HG03095 (cell line): ENCODE measurements at regions not wholly inside any gene's neighbourhood (a gene's known extent, or its start where the extent isn't known, plus 50 kb on each side); places are given as distances from the start of the nearest gene placed in this dataset.
"Not testable (repeated sequence)": the region's sequence is repeated elsewhere in the genome, so short reads cannot be mapped to it uniquely, and the experiment has no call there.

Experiments
- ATAC-seq: cut with Tn5 transposase; IDR thresholded peaks from one replicate; pipeline ENCODE4 v1.9.1; 2021; ENCODE audit warnings: moderate library complexity; ENCODE audit not compliant: unreplicated experiment

DNA sequence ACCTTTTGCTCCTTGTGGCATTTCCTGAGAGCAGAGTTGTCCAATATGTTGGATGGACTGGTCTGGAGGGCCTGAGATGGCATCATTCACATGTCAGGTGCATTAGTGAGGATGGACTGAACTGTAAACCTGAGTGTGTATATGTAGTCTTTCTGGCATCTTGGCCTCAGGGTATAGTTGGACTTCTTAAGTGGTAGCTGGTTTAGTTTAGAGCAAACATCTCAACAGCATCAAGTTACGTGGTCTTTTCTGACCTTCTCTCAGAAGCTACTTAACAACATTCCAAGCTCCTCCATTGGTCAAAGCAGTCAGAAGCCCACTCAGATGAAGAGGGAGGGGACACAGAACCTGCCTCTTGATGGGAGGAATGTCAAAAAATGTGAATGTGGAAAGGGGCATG lies 829.9 kb downstream of the METTL15 start:
- ATAC-seq = no peak

DNA sequence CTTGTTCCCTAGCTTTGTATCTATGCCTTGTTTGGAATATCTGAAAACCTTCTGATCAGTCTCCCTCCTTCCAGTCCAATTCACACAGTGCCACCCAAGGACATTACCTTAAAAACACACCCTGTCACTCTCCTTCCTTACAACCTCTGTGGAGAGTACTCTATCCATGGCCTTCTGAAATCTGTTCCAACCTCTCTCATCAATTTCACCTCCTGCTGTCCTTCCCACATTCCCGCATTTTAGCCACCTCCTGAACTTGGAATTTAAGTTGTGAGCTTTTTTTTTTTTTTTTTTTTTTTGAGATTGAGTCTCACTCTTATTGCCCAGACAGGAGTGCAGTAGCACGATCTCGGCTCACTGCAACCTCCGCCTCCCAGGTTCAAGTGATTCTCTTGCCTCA lies 824.8 kb downstream of the METTL15 start:
- ATAC-seq = no peak

DNA sequence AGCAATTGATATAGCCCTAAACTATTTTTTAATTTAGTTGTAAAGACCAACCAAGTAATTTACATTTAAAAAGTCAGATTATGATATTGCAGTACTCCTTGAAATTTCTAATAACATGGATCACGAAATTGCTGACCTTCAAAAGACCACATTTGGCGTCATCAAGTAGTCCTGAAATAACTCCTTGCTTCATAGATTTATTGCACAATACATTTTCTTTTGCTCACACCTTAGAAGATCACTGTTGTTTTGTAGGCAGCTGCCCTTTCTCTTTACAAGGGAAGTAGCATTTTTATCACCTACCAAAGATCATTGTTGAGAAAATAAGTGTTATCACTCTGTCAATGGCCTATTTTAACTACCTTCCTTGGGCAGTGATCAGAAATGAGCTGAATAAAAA lies 815.8 kb downstream of the METTL15 start:
- ATAC-seq = no peak

DNA sequence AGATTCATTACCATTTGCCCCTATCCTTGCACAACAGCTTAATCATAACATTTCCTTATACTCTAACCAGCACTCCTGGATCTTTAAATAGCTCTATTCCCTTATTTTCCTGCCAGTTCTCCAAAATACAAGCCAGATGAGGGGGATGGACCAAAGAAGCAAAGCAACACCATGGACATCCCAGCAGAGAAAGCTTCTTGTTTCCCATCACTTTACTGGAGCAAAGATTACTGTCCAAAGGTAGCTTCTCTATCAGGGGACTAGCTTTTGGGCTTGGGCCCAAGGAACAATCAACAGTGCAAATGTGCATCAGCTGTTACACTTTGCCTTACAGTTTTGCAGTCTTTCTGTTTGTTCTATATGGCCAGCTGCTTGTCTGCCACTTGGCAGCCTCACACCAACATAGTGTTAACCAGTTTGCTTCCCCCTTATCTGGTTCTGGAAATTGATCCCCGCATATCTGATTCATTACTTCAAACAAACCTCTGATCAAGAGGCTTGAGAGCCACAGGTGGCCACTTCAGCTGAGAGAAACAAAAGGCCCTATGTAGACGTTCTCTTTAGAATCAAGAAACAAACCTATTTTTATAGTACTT lies 814.3 kb downstream of the METTL15 start:
- ATAC-seq = no peak

- no peak for ATAC-seq
These were observed 811.0 kb downstream of the METTL15 start for GRCh38 chr11:28919194-28919593.

DNA sequence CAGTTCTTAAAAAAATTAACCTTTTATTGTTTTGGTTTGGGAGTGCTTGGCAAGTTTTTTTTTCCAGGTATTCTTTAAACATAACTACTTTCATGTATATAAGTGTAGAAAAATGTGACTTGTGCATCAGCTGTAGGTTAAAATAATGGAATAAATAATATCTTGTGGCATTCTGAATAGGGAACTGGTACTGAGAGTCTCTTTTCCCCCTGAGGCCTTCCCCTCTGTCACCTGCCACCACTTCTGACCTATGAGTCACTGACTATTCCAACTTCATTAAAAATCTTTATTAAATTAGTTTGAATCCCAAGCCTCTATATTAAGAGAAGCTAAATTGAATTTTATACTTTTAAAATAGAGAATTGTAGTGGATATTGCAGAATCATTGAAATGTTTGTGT lies 805.7 kb downstream of the METTL15 start:
- no peak for ATAC-seq

- ATAC-seq = no peak
These were observed 803.6 kb downstream of the METTL15 start for GRCh38 chr11:28911829-28912228.

DNA sequence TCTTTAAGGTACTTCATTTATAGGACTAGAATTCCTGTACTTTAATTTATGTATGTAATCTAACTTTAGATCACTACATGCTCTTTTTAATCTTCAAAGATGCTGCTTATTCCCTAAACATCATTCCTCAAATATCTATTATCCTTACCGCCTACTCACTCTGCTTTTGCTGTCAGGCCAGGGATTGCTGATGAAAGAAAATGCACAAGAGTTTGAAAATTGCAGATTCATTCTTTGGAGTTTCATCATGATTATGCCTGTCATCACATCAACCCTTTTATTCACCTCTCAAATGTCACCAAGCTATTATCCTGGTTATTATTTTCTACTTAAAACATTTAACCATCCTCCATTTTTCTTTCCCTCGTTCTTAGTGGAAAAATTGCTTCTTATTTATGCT lies 802.7 kb downstream of the METTL15 start:
- ATAC-seq = no peak

GRCh38 chr11:28903716-28904115 lies 795.5 kb downstream of the METTL15 start:
- ATAC-seq = no peak

- ATAC-seq = no peak
These were observed 792.2 kb downstream of the METTL15 start for GRCh38 chr11:28900427-28900826.

GRCh38 chr11:28899706-28900105 lies 791.5 kb downstream of the METTL15 start:
- no peak for ATAC-seq

GRCh38 chr11:28890601-28891040 lies 782.4 kb downstream of the METTL15 start:
- not testable (repeated sequence) for ATAC-seq

DNA sequence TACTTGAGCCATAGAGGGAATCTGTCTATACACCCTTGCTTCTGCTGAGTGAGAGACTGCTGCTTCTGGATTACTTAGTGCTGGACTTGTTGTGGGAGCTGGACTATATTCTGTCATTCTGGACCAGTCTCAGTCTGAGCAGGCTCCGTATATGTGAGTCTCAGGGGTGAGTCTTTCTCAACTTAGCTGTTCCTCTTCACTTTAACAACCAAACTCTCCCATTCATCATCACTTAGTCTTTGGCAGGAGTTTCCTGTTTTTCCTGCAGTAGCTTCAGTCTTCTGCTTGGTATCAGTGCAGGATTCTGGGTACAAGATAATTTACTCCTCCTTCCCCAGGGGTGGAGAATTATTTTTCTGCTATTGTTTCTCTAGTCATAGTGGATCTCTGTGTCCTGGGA lies 779.5 kb downstream of the METTL15 start:
- no peak for ATAC-seq

- no peak for ATAC-seq
These were observed 771.7 kb downstream of the METTL15 start for GRCh38 chr11:28879869-28880268.

DNA sequence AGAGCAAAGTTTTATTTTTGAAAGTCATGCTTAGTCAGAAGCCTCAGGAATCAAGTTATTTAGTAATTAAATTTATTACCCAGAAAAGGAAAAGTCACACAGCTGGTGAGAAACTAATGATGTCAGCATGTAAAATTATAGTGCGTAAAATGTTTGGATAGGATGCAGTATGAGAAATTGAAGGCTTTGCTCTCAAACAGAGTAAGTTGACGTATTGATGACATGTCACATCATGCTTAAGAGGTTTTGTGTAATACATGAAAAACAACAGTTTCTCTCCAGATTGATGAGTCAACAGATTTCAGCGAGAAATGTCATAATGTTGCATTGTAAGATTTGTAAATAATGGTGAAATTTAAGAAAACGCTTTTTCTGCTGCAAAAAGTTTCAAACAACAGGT lies 769.8 kb downstream of the METTL15 start:
- no peak for ATAC-seq

DNA sequence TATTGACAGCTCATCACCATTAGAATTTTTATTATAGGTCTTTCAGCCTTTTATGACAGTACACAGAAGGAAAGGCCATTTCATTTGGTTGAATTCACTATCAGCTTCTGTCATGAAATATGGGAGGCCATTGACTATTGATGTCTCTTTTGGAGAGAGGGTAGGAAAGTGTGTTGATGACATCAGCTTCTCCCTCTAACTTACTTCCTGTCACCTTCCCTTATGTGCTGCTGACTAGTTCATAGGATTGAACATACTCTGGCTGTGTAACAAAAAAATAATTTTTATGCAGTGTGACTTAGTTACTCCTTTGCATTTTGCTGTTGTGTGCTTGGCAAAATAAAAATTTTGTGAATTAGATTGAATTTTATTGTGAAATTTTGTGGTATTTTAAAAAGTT lies 769.2 kb downstream of the METTL15 start:
- ATAC-seq = no peak

GRCh38 chr11:28874706-28875105 lies 766.5 kb downstream of the METTL15 start:
- no peak for ATAC-seq

- no peak for ATAC-seq
These were observed 762.9 kb downstream of the METTL15 start for GRCh38 chr11:28871090-28871489.

DNA sequence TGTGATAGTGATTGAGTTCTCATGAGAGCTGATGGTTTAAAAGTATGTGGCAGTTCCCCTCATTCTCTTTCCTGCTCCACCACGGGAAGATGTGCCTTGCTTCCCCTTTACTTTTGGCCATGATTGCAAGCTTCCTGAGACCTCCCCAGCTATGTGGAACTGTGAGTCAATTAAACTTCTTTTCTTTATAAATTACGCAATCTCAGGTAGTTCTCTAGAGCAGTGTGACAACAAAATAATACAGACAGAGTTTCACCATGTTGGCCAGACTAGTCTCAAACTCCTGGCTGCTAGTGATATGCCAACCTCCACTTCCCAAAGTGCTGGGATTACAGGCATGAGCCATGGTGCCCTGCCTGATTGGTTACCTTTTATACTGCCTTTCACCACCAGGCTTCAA lies 755.2 kb downstream of the METTL15 start:
- ATAC-seq = no peak

- no peak for ATAC-seq
These were observed 752.7 kb downstream of the METTL15 start for GRCh38 chr11:28860893-28861292.

- no peak for ATAC-seq
These were observed 749.9 kb downstream of the METTL15 start for GRCh38 chr11:28858076-28858475.

DNA sequence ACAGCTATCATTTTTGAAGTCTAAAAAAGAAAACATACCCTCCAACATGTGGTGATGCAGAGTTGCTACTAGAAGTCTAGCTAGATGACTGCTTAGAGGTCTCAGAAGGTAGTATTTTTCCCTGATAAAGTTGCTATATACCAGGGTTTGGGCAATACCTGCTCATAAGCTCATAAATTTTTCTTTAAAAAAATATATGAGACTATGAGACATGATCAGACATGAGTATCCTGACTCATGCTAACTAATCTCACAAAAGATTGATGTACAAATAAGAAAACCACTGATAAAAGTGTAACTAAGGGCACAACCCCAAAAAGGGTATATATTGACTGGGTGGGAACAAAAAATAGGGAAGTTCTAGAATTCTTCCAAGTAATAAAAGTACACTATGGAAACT lies 740.9 kb downstream of the METTL15 start:
- ATAC-seq = no peak

DNA sequence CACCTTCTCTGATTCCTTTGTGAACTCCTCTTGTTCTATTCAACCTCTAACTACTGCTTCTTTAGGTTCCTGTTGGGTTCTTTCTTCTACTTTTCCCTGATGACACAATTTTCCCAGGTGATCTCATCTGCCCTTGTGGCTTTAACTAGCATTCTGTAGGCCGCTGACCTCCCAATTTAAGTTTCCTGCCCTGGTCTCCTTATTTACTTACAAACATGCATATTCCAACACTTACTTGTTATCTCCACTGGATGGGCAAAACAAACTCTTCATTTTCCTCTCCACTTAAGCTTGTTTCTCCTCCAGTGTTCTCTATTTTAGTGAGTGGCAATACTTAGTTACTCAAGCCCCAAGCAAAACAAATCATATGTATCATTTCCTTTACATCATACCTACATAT lies 734.5 kb downstream of the METTL15 start:
- no peak for ATAC-seq
